Mucosa of stomach (tissue), 1 donor: ENCODE measurements at regions not wholly inside any gene's neighbourhood (a gene's known extent, or its start where the extent isn't known, plus 50 kb on each side); places are given as distances from the start of the nearest gene placed in this dataset.

Experiments
- H3K27me3 ChIP-seq: one replicate; pipeline ENCODE4 v1.7.0; 2013; ENCODE audit warnings: mild to moderate bottlenecking, low read length; ENCODE audit not compliant: control insufficient read depth, insufficient read depth
- H3K36me3 ChIP-seq: one replicate; pipeline ENCODE4 v1.7.0; 2013; ENCODE audit warnings: low read length; ENCODE audit not compliant: control insufficient read depth, insufficient read depth
- H3K4me1 ChIP-seq: one replicate; pipeline ENCODE4 v1.7.0; 2013; ENCODE audit warnings: mild to moderate bottlenecking, low read length; ENCODE audit not compliant: control insufficient read depth, insufficient read depth
- H3K4me3 ChIP-seq: one replicate; pipeline ENCODE4 v1.7.0; 2013; ENCODE audit warnings: low read length
- H3K9ac ChIP-seq: one replicate; pipeline ENCODE4 v1.7.0; 2013; ENCODE audit warnings: mild to moderate bottlenecking, low read length, moderate library complexity
- H3K9me3 ChIP-seq: one replicate; pipeline ENCODE4 v1.7.0; 2013; ENCODE audit warnings: mild to moderate bottlenecking, low read length, moderate library complexity; ENCODE audit not compliant: control insufficient read depth
- donor health status: Pancreatic carcinoma.

DNA sequence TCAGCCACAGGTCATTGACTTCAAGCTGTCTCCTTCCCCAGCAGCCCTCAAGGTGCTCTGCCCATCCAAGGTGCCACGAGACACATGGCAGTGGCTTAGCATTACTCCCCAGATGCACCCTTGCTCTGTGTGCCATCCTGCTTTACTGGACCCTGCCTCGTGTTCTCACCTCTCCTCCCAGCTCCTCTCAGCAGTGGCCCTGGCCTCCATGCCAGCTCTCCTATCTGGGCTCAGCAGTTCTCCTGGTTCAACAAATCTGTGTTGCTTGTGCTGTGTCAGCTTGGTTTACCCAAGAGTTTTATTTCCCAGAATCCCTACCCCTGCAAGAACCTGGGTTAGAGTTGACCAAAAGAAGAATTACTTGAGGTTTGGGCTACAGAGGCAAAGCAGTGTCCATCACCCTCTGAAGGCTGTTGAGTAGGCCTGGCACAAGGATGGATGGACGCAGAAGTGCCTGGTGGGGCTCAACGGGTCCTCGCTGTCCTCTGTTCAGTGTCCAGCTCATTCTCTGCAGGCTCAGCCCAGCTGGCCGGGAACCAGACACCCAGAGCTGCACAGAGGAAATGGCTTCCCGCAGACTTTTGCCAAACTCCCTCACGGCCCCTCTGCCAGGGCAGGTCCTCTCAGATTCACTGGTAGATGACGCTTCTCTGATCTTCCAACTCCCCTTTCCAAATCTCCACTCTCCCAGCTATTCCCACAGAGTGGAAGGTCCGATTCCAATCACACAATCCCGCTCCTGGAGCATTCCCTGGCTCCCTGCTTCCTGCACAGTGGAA lies 82.6 kb downstream of the FOXA2 start:
- Histone ChIP-seq H3K9ac (no peak overlapping the region), H3K4me3 (no peak overlapping the region), H3K36me3 (no peaks in the 10 kb centered on the region), H3K9me3 (no peaks in the 10 kb centered on the region), H3K27me3 (no peaks in the 10 kb centered on the region), H3K4me1 (peaks cover 21% of the 10 kb centered on the region)

DNA sequence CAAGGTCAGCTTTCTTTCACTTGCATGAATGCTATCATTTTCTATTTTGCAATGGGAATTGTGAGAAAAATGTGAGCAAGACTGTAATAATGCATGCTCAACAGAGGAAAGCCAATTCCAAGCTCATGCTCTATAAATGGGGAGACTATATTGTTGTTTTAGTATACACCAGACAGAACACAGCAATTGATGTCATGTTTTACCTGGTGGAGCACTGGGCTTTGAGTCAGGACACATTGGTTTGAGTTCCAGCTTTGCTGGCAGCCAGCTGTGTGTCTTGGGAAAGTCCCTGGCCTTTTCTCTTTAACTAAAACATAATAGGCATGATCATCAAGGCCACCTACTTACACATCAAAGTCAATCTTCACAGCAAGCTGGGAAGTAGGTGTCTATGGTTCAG lies 83.3 kb downstream of the FOXA2 start:
- Histone ChIP-seq H3K9ac (no peak overlapping the region), H3K4me1 (peaks cover 21% of the 10 kb centered on the region), H3K9me3 (no peaks in the 10 kb centered on the region), H3K36me3 (no peaks in the 10 kb centered on the region), H3K27me3 (no peaks in the 10 kb centered on the region), H3K4me3 (no peak overlapping the region)

- H3K27me3 ChIP-seq: no peaks in the 10 kb centered on the region
Observed at GRCh38 chr20:22499515-22500166, 84.7 kb downstream of the FOXA2 start.

DNA sequence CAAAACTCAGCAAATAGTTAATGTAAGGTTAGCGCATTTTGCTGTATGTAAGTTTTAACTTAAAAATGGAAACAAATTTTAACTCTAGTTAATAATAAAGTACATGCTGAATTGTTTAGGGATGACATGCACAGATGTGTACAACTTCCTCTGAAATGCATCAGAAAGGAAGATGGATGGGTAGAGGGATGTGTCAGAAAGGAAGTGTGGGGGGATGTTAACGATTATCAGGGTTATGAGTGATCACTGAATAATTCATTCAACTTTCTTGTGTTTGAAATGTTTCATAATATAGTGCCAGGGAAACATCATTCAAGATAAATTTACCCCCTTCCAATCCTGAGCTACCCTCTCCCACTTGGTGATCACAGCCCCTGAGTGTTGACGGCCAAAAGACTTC lies 87.6 kb downstream of the FOXA2 start:
- H3K9me3 ChIP-seq: no peaks in the 10 kb centered on the region
- no peak overlapping the region for H3K9ac ChIP-seq
- H3K4me3 ChIP-seq: no peak overlapping the region
- no peaks in the 10 kb centered on the region for H3K36me3 ChIP-seq
- H3K27me3 ChIP-seq: no peaks in the 10 kb centered on the region
- peaks cover 20% of the 10 kb centered on the region for H3K4me1 ChIP-seq

More at GRCh38 chr20:22499515-22500166, 84.7 kb downstream of the FOXA2 start:
- no peaks in the 10 kb centered on the region for H3K36me3 ChIP-seq
- no peak overlapping the region for H3K4me3 ChIP-seq
- peaks cover 21% of the 10 kb centered on the region for H3K4me1 ChIP-seq
- H3K9me3 ChIP-seq: no peaks in the 10 kb centered on the region
- no peak overlapping the region for H3K9ac ChIP-seq

DNA sequence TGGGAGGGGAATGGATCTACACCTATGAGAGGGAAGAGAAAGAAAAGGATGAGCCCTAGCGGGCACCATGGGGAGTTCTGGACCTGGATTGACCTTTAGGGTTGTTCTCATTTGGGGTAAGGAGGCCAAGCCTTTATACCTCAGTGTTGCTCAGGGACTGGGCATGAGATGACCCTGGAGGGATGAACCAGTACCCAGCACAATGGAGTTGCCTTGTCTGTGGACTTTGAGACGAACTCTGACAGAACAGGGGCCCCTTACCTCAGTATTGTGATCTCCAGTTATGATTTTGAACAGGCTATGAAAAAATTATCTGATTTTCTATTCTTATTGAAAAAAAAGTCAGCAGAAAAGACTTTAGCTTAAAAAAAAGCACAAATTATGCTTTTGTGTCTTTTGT lies 88.6 kb downstream of the FOXA2 start:
- no peaks in the 10 kb centered on the region for H3K27me3 ChIP-seq
- no peaks in the 10 kb centered on the region for H3K9me3 ChIP-seq
- no peaks in the 10 kb centered on the region for H3K36me3 ChIP-seq
- peaks cover 29% of the 10 kb centered on the region for H3K4me1 ChIP-seq
- no peak overlapping the region for H3K9ac ChIP-seq
- H3K4me3 ChIP-seq: no peak overlapping the region

DNA sequence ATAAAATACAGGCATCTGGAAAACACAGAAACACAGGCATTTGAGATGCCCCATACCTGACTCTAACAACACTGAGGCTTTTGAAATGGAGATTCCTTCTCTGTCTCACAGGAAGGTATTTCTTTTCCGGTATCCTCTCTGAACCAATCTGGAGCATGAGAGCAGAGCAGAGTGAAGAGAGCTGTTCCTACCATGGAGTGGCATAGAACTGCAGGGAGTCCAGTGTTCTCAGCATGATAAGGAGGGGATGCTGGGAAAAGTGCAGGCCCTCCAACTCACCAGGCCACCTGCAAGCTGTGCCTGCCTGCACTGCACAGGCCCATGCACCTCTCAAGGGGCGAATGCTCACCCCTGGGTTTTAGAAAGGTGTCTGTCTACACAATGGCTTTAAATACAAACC lies 89.2 kb downstream of the FOXA2 start:
- Histone ChIP-seq H3K9ac (no peak overlapping the region), H3K27me3 (no peaks in the 10 kb centered on the region), H3K4me3 (no peak overlapping the region), H3K36me3 (no peaks in the 10 kb centered on the region), H3K4me1 (peaks cover 27% of the 10 kb centered on the region), H3K9me3 (no peaks in the 10 kb centered on the region)

DNA sequence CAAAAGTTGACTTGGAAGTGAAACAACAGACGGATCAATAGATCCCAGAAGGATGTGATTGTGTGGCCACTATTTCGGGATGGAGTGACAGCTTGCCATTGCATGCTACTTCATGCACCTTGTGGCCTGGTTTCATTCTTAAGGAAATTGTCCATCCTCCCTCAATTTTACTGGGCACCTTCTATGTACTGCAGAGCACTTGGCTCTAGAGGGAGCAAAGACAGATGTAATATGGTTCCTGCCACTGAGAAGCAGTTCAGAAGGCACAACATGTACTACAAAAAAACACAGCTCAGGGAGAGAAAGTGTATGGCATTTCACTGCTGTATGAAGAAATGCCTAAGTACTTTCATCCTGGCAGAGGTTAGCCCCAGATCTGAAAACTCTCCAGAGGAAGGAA lies 91.9 kb downstream of the FOXA2 start:
- peaks cover 23% of the 10 kb centered on the region for H3K4me1 ChIP-seq
- H3K9me3 ChIP-seq: no peaks in the 10 kb centered on the region
- no peak overlapping the region for H3K4me3 ChIP-seq
- no peaks in the 10 kb centered on the region for H3K36me3 ChIP-seq
- no peak overlapping the region for H3K9ac ChIP-seq
- H3K27me3 ChIP-seq: no peaks in the 10 kb centered on the region

DNA sequence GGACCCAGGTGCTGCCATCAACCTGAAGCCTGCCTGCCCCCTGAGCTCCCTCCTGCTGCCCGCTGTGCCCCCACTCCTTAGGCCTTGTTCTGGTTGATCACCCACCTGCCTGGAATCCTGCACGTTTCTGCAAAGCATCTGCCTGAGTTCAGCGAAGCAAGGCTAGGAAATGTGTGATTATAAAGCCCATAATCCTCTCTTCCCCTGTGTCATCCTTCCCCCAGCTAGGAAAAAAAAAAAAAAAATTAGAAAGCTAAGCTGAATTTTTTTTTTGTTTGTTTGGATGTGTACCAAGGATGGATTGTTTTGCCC lies 93.2 kb downstream of the FOXA2 start:
- no peak overlapping the region for H3K4me3 ChIP-seq
- H3K9me3 ChIP-seq: no peaks in the 10 kb centered on the region
- no peak overlapping the region for H3K9ac ChIP-seq
- no peaks in the 10 kb centered on the region for H3K36me3 ChIP-seq
- H3K4me1 ChIP-seq: peaks cover 23% of the 10 kb centered on the region
- no peaks in the 10 kb centered on the region for H3K27me3 ChIP-seq

- H3K36me3 ChIP-seq: no peaks in the 10 kb centered on the region
- peak overlapping the region; percentile 68 for H3K9ac ChIP-seq
- H3K4me1 ChIP-seq: peaks cover 23% of the 10 kb centered on the region
- H3K27me3 ChIP-seq: no peaks in the 10 kb centered on the region
- peak overlapping the region; percentile 14 for H3K4me3 ChIP-seq
- no peaks in the 10 kb centered on the region for H3K9me3 ChIP-seq
Observed at GRCh38 chr20:22490287-22491193, 93.8 kb downstream of the FOXA2 start.

GRCh38 chr20:22489626-22490286 lies 94.6 kb downstream of the FOXA2 start:
- peak overlapping the region; percentile 14 for H3K4me3 ChIP-seq
- H3K9ac ChIP-seq: peak overlapping the region; percentile 68
- H3K4me1 ChIP-seq: peaks cover 23% of the 10 kb centered on the region
- H3K27me3 ChIP-seq: no peaks in the 10 kb centered on the region
- H3K36me3 ChIP-seq: no peaks in the 10 kb centered on the region
- no peaks in the 10 kb centered on the region for H3K9me3 ChIP-seq

DNA sequence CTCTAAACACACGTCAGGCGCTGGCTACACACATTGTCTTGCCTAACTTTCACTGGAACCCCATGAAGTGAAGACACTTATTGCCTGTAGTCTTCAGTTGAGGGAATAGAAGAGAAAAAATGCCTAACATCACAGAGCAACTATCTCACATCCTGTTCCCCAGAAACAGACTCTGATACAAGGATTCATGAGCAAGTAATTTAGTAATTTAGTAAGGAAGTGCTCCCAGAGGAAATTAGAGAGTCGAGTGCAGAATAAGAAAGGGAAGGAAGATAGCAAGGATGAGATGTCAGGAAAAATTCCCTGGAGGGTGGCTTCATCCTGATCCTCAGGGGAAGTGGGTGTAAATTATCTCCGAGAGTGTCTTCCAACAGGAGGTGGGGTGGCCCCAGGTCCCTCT lies 104.0 kb downstream of the FOXA2 start:
- peaks cover 17% of the 10 kb centered on the region for H3K4me1 ChIP-seq
- no peak overlapping the region for H3K9ac ChIP-seq

More for the DNA sequence above, 104.0 kb downstream of the FOXA2 start:
- Histone ChIP-seq H3K27me3 (no peaks in the 10 kb centered on the region), H3K9me3 (no peaks in the 10 kb centered on the region), H3K4me3 (no peak overlapping the region), H3K36me3 (no peaks in the 10 kb centered on the region)
